A673 (cell line): ENCODE measurements at regions not wholly inside any gene's neighbourhood (a gene's known extent, or its start where the extent isn't known, plus 50 kb on each side); places are given as distances from the start of the nearest gene placed in this dataset.

Source experiments
- BruUV-seq: library from RNA; stranded (reverse); fragments of 400-500 nt; replicated peaks from 2 replicates; lab custom pipeline; 2021; lab: Mats Ljungman, UMichigan
- CTCF ChIA-PET: fragments of 300-600 bp; sonication (Branson Sonifier 250); formaldehyde crosslinking; loops from one replicate; lab custom pipeline; 2022; ENCODE audit warnings: antibody characterized with exemption; lab: Charles Lee
- POLR2A ChIA-PET: fragments of 300-600 bp; sonication (Branson Sonifier 250); formaldehyde crosslinking; loops from one replicate; lab custom pipeline; 2022; ENCODE audit warnings: antibody characterized with exemption; ENCODE audit not compliant: low non-redundant PET; lab: Charles Lee
- DNase-seq: peaks from one replicate; pipeline ENCODE4 v3.0.0-alpha.2; 2015; ENCODE audit warnings: low spot score
- H3K27ac ChIP-seq: fragments of 200-600 bp; sonication (generic); 2 replicates; pipeline ENCODE4 v1.5.1; 2016; ENCODE audit warnings: mixed run types, low read depth, mild to moderate bottlenecking, mixed read lengths, antibody characterized with exemption, low read length; ENCODE audit not compliant: poor library complexity, severe bottlenecking
- H3K27me3 ChIP-seq: fragments of 200-600 bp; sonication (generic); replicated peaks from 2 replicates; pipeline ENCODE4 v1.6.1; 2017; ENCODE audit warnings: mixed run types, low read depth, mild to moderate bottlenecking, mixed read lengths, antibody characterized with exemption, low read length; ENCODE audit not compliant: insufficient read depth, poor library complexity
- H3K36me3 ChIP-seq: fragments of 200-600 bp; sonication (generic); 2 replicates; pipeline ENCODE4 v1.6.1; 2016; ENCODE audit warnings: mixed run types, mild to moderate bottlenecking, mixed read lengths, antibody characterized with exemption, low read length; ENCODE audit not compliant: insufficient read depth, poor library complexity, severe bottlenecking
- H3K4me1 ChIP-seq: fragments of 200-600 bp; sonication (generic); 2 replicates; pipeline ENCODE4 v1.6.1; 2017; ENCODE audit warnings: mixed run types, mild to moderate bottlenecking, mixed read lengths, antibody characterized with exemption, low read length; ENCODE audit not compliant: insufficient read depth, poor library complexity, severe bottlenecking
- H3K4me3 ChIP-seq: fragments of 200-600 bp; sonication (generic); 2 replicates; pipeline ENCODE4 v1.5.1; 2016; ENCODE audit warnings: low read depth, mixed run types, mild to moderate bottlenecking, mixed read lengths, low read length; ENCODE audit not compliant: poor library complexity, severe bottlenecking
- H3K9me3 ChIP-seq: fragments of 200-600 bp; sonication (generic); 2 replicates; pipeline ENCODE4 v1.6.1; 2016; ENCODE audit warnings: mixed run types, low read depth, mild to moderate bottlenecking, mixed read lengths, antibody characterized with exemption, low read length; ENCODE audit not compliant: poor library complexity, severe bottlenecking
- EZH2 ChIP-seq: fragments of 200-600 bp; sonication (generic); IDR thresholded peaks from 2 replicates; pipeline ENCODE4 v1.6.1; 2017; ENCODE audit warnings: borderline replicate concordance, low read depth, mild to moderate bottlenecking, mixed read lengths, antibody characterized with exemption, low read length; ENCODE audit not compliant: poor library complexity, severe bottlenecking
- intact Hi-C: fragments of 100-400 bp; cut with micrococcal nuclease; formaldehyde crosslinking; loops from one replicate; pipeline ENCODE4 v1.10.0; 2022; ENCODE audit not compliant: unreplicated experiment
- TF ChIP-seq, protein P1 (sequence below): fragments of 300-800, 200-600 bp; sonication (generic); conservative IDR thresholded peaks from 2 replicates; pipeline ENCODE4 v1.5.1; 2017; ENCODE audit warnings: low read depth, mild to moderate bottlenecking, antibody characterized with exemption, low read length, moderate library complexity, mixed read lengths

DNA sequence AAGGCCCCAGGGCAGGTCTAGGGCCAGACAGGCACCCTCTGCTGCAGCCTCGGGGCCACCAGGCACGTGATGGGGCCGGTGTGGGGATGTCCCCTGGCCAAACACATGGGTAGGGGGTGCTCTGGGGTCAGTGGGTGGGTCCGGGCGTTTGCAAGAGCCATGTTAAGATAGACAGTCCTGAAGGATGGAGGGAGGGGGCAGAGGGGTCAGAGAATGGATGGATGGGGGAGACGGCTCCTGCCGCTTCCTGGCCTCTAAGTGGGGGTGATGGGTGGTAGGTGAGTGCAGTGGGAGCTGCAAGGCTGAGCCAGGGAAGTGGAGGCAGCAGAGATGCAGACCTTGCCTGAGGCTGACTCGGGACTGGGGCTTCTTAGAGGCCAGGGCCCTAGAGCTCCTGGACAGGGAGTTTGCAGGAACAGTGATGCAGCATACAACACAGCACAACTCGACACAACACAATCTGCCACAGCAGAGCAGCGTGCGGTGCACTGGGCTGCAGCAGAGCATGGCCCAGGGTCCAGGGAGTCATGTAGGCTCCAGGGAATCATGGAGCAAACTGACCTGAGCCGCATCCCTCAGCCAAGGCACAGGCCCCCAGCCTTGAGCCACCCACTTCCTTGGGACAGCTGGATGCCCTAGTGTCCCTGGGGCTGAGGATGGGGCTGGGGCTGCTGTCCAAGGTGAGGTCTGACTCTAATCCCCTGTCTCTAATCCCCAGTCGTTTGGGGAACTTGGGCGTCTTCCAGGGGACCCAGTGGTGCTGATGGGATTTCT lies 97.5 kb downstream of the SCGB2B2 start:
- ChIA-PET CTCF (no interaction called here), POLR2A (no interaction called here)
- intact Hi-C loops, result no loop called here
- TF ChIP-seq EZH2, result no peak
- TF ChIP-seq, protein P1, sequence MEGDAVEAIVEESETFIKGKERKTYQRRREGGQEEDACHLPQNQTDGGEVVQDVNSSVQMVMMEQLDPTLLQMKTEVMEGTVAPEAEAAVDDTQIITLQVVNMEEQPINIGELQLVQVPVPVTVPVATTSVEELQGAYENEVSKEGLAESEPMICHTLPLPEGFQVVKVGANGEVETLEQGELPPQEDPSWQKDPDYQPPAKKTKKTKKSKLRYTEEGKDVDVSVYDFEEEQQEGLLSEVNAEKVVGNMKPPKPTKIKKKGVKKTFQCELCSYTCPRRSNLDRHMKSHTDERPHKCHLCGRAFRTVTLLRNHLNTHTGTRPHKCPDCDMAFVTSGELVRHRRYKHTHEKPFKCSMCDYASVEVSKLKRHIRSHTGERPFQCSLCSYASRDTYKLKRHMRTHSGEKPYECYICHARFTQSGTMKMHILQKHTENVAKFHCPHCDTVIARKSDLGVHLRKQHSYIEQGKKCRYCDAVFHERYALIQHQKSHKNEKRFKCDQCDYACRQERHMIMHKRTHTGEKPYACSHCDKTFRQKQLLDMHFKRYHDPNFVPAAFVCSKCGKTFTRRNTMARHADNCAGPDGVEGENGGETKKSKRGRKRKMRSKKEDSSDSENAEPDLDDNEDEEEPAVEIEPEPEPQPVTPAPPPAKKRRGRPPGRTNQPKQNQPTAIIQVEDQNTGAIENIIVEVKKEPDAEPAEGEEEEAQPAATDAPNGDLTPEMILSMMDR, result no peak
- no peak for DNase-seq
- H3K4me3 ChIP-seq, result no peak overlapping the region
- no peak overlapping the region for H3K27ac ChIP-seq
- no peaks in the 10 kb centered on the region for H3K4me1 ChIP-seq
- no peaks in the 10 kb centered on the region for H3K36me3 ChIP-seq
- no TSS peak for BruUV-seq
- no peaks in the 10 kb centered on the region for H3K9me3 ChIP-seq
- no peaks in the 10 kb centered on the region for H3K27me3 ChIP-seq

DNA sequence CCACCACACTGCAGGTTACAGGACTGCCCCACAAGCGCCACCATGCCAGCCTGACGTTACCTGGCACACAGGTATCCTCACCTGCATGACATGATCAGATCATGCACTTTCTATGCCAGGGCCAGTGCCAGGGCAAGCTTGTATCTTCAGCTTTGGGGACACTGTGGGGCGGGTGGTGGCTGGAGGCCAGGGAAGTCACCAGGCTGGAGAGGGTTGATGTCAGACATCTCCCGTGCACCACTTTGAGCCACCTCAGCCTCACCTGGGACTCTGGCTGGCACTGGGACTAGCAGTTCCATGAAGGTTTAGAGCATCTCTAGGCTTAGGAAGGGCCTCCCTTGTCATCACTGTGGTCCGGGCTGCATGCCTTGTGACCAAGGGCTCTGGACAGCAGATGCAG lies 97.2 kb downstream of the WTIP start:
- CTCF ChIA-PET, result no interaction called here
- Histone ChIP-seq H3K4me3 (no peak overlapping the region), H3K27me3 (no peaks in the 10 kb centered on the region), H3K27ac (no peak overlapping the region), H3K4me1 (no peaks in the 10 kb centered on the region), H3K36me3 (no peaks in the 10 kb centered on the region), H3K9me3 (no peaks in the 10 kb centered on the region)
- intact Hi-C loops, result no loop called here
- POLR2A ChIA-PET, result no interaction called here
- TF ChIP-seq, protein P1, result no peak
- TF ChIP-seq EZH2, result no peak
- BruUV-seq, result no TSS peak
- no peak for DNase-seq

DNA sequence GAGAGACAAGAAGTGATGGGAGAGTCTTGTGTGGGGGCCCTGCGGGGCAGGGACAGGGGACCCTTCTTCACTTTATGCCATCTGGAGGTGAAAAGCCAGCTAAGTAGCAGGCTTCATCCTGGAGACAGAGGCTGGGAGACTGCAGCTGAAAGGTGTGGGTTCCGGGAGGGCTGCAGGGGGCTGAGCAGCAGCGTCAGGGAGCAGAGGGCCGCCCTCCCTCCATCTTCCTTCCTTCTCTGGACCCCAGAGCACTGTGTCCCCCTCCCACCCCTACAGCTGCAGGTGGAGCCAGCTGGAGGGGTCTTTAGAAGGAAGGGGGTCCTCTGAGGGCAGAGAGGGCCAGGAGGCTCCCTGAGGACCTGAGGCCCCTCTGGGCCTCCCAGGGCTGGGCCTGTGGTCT lies 96.6 kb downstream of the WTIP start:
- ChIA-PET POLR2A (no interaction called here), CTCF (no interaction called here)

More for the DNA sequence above, 96.6 kb downstream of the WTIP start:
- TF ChIP-seq, protein P1, result no peak
- no peak for TF ChIP-seq EZH2
- H3K4me3 ChIP-seq, result no peak overlapping the region
- intact Hi-C loops, result no loop called here
- no peaks in the 10 kb centered on the region for H3K27me3 ChIP-seq
- no peak overlapping the region for H3K27ac ChIP-seq
- no peak for DNase-seq
- BruUV-seq, result no TSS peak
- no peaks in the 10 kb centered on the region for H3K36me3 ChIP-seq
- no peaks in the 10 kb centered on the region for H3K4me1 ChIP-seq
- H3K9me3 ChIP-seq, result no peaks in the 10 kb centered on the region
